DMS53 treated with DMSO at 0.1 percent for 48 hours (cell line): ENCODE measurements at regions not wholly inside any gene's neighbourhood (a gene's known extent, or its start where the extent isn't known, plus 50 kb on each side); places are given as distances from the start of the nearest gene placed in this dataset.
"Not testable (repeated sequence)": the region's sequence is repeated elsewhere in the genome, so short reads cannot be mapped to it uniquely, and the experiment has no call there.

ENCODE experiments used
- DNase-seq: peaks from one replicate; lab custom pipeline; 2025; ENCODE audit not compliant: unreplicated experiment; lab: John Stamatoyannopoulos, UW

- DNase-seq: not testable (repeated sequence)
Measured at GRCh38 chr2:111315188-111315917, 194.6 kb downstream of the BCL2L11 start.

- DNase-seq: not testable (repeated sequence)
Measured at GRCh38 chr2:111316221-111316741, 195.6 kb downstream of the BCL2L11 start.

GRCh38 chr2:111316881-111317549 lies 196.3 kb downstream of the BCL2L11 start:
- DNase-seq: not testable (repeated sequence)

GRCh38 chr2:111319552-111319951 lies 198.8 kb downstream of the BCL2L11 start:
- DNase-seq: not testable (repeated sequence)

- DNase-seq: not testable (repeated sequence)
Measured at GRCh38 chr2:111320264-111320663, 199.6 kb downstream of the BCL2L11 start.

- DNase-seq: not testable (repeated sequence)
Measured at GRCh38 chr2:111320965-111321364, 200.3 kb downstream of the BCL2L11 start.

GRCh38 chr2:111323384-111323783 lies 202.7 kb downstream of the BCL2L11 start:
- not testable (repeated sequence) for DNase-seq

- DNase-seq: not testable (repeated sequence)
Measured at GRCh38 chr2:111327726-111328125, 207.0 kb downstream of the BCL2L11 start.

GRCh38 chr2:111329309-111329708 lies 208.6 kb downstream of the BCL2L11 start:
- DNase-seq: not testable (repeated sequence)

GRCh38 chr2:111331099-111331724 lies 210.5 kb downstream of the BCL2L11 start:
- not testable (repeated sequence) for DNase-seq

- not testable (repeated sequence) for DNase-seq
Measured at GRCh38 chr2:111335220-111335907, 214.7 kb downstream of the BCL2L11 start.

- not testable (repeated sequence) for DNase-seq
Measured at GRCh38 chr2:111338474-111338873, 217.8 kb downstream of the BCL2L11 start.

- DNase-seq: not testable (repeated sequence)
Measured at GRCh38 chr2:111339476-111339875, 218.8 kb downstream of the BCL2L11 start.

- DNase-seq: not testable (repeated sequence)
Measured at GRCh38 chr2:111344590-111344989, 223.9 kb downstream of the BCL2L11 start.

- not testable (repeated sequence) for DNase-seq
Measured at GRCh38 chr2:111345439-111345838, 224.7 kb downstream of the BCL2L11 start.

- not testable (repeated sequence) for DNase-seq
Measured at GRCh38 chr2:111346018-111346930, 225.6 kb downstream of the BCL2L11 start.

GRCh38 chr2:111347695-111348094 lies 227.0 kb downstream of the BCL2L11 start:
- DNase-seq: not testable (repeated sequence)

GRCh38 chr2:111348316-111348715 lies 227.6 kb downstream of the BCL2L11 start:
- not testable (repeated sequence) for DNase-seq

- DNase-seq: not testable (repeated sequence)
Measured at GRCh38 chr2:111355022-111355817, 234.5 kb downstream of the BCL2L11 start.
